ENCODE measurements at regions not wholly inside any gene's neighbourhood (a gene's known extent, or its start where the extent isn't known, plus 50 kb on each side); places are given as distances from the start of the nearest gene placed in this dataset.

- TF ChIP-seq EZH2 (IDR thresholded peaks at IDR 0.05; ENCODE audit: low read depth, low read length, severe bottlenecking) = no peak
- TF ChIP-seq, protein P1, sequence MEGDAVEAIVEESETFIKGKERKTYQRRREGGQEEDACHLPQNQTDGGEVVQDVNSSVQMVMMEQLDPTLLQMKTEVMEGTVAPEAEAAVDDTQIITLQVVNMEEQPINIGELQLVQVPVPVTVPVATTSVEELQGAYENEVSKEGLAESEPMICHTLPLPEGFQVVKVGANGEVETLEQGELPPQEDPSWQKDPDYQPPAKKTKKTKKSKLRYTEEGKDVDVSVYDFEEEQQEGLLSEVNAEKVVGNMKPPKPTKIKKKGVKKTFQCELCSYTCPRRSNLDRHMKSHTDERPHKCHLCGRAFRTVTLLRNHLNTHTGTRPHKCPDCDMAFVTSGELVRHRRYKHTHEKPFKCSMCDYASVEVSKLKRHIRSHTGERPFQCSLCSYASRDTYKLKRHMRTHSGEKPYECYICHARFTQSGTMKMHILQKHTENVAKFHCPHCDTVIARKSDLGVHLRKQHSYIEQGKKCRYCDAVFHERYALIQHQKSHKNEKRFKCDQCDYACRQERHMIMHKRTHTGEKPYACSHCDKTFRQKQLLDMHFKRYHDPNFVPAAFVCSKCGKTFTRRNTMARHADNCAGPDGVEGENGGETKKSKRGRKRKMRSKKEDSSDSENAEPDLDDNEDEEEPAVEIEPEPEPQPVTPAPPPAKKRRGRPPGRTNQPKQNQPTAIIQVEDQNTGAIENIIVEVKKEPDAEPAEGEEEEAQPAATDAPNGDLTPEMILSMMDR (IDR thresholded peaks at IDR 0.05; ENCODE audit: control extremely low read depth in 1 of 3, insufficient read depth in 1 of 3, low read depth in 1 of 3, low read length in 3 of 3) = no peak
- no peak for TF ChIP-seq NRF1 (IDR thresholded peaks at IDR 0.05; ENCODE audit: low read depth, low read length)
- no peak for TF ChIP-seq SIN3A (conservative IDR thresholded peaks at IDR 0.05 in 1 of 2, IDR thresholded peaks at IDR 0.05 in 1 of 2; ENCODE audit: low read depth in 1 of 2, low read length in 2 of 2)
- TF ChIP-seq CHD2 (IDR thresholded peaks at IDR 0.05; ENCODE audit: low read length) = no peak
- TF ChIP-seq, protein P2, sequence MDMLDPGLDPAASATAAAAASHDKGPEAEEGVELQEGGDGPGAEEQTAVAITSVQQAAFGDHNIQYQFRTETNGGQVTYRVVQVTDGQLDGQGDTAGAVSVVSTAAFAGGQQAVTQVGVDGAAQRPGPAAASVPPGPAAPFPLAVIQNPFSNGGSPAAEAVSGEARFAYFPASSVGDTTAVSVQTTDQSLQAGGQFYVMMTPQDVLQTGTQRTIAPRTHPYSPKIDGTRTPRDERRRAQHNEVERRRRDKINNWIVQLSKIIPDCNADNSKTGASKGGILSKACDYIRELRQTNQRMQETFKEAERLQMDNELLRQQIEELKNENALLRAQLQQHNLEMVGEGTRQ (IDR thresholded peaks at IDR 0.05; ENCODE audit: low read length) = no peak
- TF ChIP-seq SIX5 (IDR thresholded peaks at IDR 0.05; ENCODE audit: low read depth, low read length) = no peak
Observed at GRCh38 chr1:36657826-36658225, 175.1 kb upstream of the CSF3R start.

All from H1 (cell line).